GM20000 (cell line): ENCODE measurements at regions not wholly inside any gene's neighbourhood (a gene's known extent, or its start where the extent isn't known, plus 50 kb on each side); places are given as distances from the start of the nearest gene placed in this dataset.

Source experiments
- DNase-seq: peaks from one replicate; pipeline ENCODE4 v3.0.0; 2012; ENCODE audit warnings: low spot score
- TF ChIP-seq, protein P1 (sequence below): IDR thresholded peaks from 2 replicates; pipeline ENCODE4 v1.5.1; 2012; ENCODE audit warnings: mild to moderate bottlenecking, control low read depth; ENCODE audit errors: extremely low read depth, missing control alignments

DNA sequence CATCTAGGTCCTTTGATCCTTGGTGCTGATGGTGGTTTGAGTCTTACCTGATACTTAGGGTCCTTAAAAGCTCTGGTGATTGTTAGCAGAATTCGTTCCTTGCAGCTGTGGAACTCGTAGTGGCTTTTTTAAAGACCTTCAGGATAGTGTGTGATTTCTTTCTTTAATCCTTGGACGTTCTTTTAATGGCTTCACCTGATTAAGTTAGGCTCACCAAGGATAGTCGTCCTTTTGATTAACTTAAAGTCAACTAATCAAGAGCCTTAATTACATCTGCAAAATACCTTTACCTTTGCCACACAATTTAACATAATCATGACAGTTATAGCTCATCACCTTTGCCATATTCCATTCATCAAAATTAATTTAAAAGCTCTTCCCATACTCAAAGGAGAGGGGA, 1807.7 kb downstream of the OLFM4 start:
- TF ChIP-seq, protein P1, sequence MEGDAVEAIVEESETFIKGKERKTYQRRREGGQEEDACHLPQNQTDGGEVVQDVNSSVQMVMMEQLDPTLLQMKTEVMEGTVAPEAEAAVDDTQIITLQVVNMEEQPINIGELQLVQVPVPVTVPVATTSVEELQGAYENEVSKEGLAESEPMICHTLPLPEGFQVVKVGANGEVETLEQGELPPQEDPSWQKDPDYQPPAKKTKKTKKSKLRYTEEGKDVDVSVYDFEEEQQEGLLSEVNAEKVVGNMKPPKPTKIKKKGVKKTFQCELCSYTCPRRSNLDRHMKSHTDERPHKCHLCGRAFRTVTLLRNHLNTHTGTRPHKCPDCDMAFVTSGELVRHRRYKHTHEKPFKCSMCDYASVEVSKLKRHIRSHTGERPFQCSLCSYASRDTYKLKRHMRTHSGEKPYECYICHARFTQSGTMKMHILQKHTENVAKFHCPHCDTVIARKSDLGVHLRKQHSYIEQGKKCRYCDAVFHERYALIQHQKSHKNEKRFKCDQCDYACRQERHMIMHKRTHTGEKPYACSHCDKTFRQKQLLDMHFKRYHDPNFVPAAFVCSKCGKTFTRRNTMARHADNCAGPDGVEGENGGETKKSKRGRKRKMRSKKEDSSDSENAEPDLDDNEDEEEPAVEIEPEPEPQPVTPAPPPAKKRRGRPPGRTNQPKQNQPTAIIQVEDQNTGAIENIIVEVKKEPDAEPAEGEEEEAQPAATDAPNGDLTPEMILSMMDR, result no peak

DNA sequence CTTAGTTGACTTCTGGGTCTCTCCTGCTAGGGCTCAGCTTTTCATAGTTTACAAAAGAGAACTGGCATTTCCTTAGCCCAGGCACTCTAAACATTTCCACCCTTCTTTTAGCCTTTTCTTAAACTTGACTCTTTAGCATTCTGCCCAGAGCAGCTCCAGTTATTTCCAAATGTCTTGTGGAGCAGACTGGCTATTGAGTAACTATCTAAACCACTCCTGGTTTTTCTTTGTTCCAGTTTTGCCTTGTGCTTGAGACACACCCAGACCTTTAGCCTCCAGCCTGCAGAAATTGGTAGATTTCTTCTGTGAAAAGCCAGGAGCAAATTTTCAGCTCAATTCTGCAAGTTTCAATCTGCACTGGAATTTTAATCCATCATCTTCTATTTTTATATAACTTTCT, 1813.1 kb downstream of the OLFM4 start:
- TF ChIP-seq, protein P1, result no peak
- no peak for DNase-seq

More for the DNA sequence above, 1807.7 kb downstream of the OLFM4 start:
- DNase-seq, result no peak

DNA sequence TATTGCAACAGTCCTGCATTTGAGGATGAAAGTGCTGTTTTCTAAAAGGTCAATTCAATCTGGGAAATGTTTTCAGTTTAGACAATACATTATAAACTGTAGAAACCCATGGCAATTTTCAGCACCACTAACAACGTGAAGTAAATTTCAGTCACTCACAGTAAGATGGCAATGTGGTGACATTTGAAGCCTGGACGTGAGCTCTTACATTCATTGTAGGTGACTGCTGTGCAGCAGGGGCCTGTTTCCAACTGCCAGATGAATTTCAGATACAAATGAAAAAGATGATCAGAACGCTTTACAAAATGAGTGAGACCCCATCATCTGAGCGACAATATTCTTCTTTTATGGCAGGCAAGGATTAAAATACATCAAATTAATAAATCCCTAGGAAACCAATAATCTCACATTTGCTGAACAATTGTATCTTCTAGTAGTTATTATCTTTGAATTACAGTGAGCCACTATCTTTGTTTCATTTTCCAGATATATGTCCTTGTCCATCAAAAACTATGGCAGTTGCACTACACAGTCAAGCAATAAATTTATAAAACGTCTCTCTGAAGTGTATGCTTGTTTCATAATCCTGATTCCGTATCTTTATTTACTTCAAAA, 1816.8 kb downstream of the OLFM4 start:
- TF ChIP-seq, protein P1, result no peak

DNA sequence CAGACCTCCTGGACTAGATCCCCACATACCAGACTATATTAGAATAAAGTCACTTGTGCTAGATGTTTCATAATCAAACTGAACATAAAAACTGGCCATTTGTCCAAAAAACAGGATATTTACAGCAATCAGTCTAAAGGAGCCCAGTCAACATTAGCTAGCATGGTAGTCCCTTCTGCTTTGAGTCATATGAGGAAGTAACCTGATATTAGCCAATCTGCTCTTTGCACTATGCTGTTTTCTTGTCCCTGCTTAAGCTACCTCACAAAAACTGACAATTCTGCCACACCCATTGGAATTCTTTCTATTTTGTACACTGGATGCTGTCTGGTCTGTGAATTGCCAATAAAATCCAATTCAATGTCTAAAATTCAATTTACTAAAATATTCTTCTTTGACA, 1824.2 kb downstream of the OLFM4 start:
- TF ChIP-seq, protein P1, result no peak
- DNase-seq, result no peak

More for the DNA sequence above, 1816.8 kb downstream of the OLFM4 start:
- no peak for DNase-seq

- TF ChIP-seq, protein P1, result no peak
- no peak for DNase-seq
Measured at GRCh38 chr13:54859827-54860226, 1831.2 kb downstream of the OLFM4 start.

DNA sequence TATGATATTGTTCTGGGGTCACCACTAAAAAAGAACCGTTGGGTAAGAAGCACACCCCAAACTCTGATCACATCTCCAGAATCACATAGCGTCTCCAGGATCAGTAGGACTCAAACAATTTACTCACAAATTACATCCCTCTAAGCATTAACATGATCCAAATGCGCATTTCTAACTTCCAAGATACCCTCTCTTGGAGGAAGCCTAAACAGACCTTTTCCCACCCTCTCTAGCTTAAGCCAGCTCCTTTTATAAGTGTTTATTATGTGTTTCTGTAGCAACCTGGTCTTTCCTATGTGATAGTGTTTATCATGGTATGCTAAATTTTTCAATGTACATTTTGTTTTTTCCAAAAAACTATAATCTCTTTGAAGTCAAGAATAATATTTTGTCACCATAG, 1846.5 kb downstream of the OLFM4 start:
- no peak for DNase-seq

GRCh38 chr13:54879036-54879435, 1850.4 kb downstream of the OLFM4 start:
- TF ChIP-seq, protein P1, result no peak

More for the DNA sequence above, 1846.5 kb downstream of the OLFM4 start:
- TF ChIP-seq, protein P1, result no peak

More at GRCh38 chr13:54879036-54879435, 1850.4 kb downstream of the OLFM4 start:
- DNase-seq, result no peak
